Common myeloid progenitor, CD34-positive (primary cell): ENCODE measurements at regions not wholly inside any gene's neighbourhood (a gene's known extent, or its start where the extent isn't known, plus 50 kb on each side); places are given as distances from the start of the nearest gene placed in this dataset.
"Not testable (repeated sequence)": the region's sequence is repeated elsewhere in the genome, so short reads cannot be mapped to it uniquely, and the experiment has no call there.

Experiments
- CTCF ChIA-PET: fragments of 350-600 bp; sonication (Branson Sonifier 250); formaldehyde crosslinking; loops from one replicate; lab custom pipeline; 2021; ENCODE audit warnings: antibody characterized with exemption; lab: Charles Lee
- POLR2A ChIA-PET: fragments of 350-600 bp; sonication (Branson Sonifier 250); formaldehyde crosslinking; loops from one replicate; lab custom pipeline; 2021; ENCODE audit warnings: antibody characterized with exemption; lab: Charles Lee
- DNase-seq, 3 donors: peaks; one replicate each; pipeline versions ENCODE4 v3.0.0 to v3.0.0-alpha.2; 2013
- H3K27ac ChIP-seq, 2 experiments: 1 replicate in 1 of 2; 2 replicates in 1 of 2; pipeline ENCODE4 v1.7.0; 2013; ENCODE audit warnings: inconsistent platforms in 2 of 2, low read length in 2 of 2, mild to moderate bottlenecking in 2 of 2, low read depth in 1 of 2, moderate library complexity in 1 of 2; ENCODE audit not compliant: severe bottlenecking in 2 of 2, insufficient read depth in 1 of 2, poor library complexity in 1 of 2
- H3K27me3 ChIP-seq, 5 experiments: replicated peaks in 2 of 5; 1 replicate in 3 of 5; 2 replicates in 2 of 5; pipeline versions ENCODE4 v1.6.1 to v1.7.0; 2013; ENCODE audit warnings: low read length in 4 of 5, mild to moderate bottlenecking in 2 of 5, moderate library complexity in 2 of 5, inconsistent platforms in 1 of 5; ENCODE audit not compliant: insufficient read depth in 5 of 5, control insufficient read depth in 4 of 5
- H3K36me3 ChIP-seq, 4 experiments: 1 replicate in 2 of 4; 2 replicates in 2 of 4; pipeline versions ENCODE4 v1.6.1 to v1.7.0; 2013; ENCODE audit warnings: low read length in 3 of 4, control low read depth in 1 of 4, mild to moderate bottlenecking in 1 of 4; ENCODE audit not compliant: control insufficient read depth in 4 of 4, insufficient read depth in 4 of 4
- H3K4me1 ChIP-seq, 4 experiments: 1 replicate in 3 of 4; 2 replicates in 1 of 4; pipeline versions ENCODE4 v1.6.1 to v1.7.1; 2013; ENCODE audit warnings: low read length in 3 of 4, mild to moderate bottlenecking in 3 of 4, control low read depth in 1 of 4, inconsistent platforms in 1 of 4, moderate library complexity in 1 of 4; ENCODE audit not compliant: control insufficient read depth in 4 of 4, insufficient read depth in 4 of 4; ENCODE audit errors: control extremely low read depth in 1 of 4
- H3K4me3 ChIP-seq, 7 experiments: 1 replicate in 4 of 7; 2 replicates in 3 of 7; pipeline versions ENCODE4 v1.5.1 to v1.7.0; 2013; ENCODE audit warnings: mild to moderate bottlenecking in 7 of 7, low read length in 6 of 7, moderate library complexity in 6 of 7, inconsistent platforms in 2 of 7, low read depth in 2 of 7, control low read depth in 1 of 7; ENCODE audit not compliant: insufficient read depth in 4 of 7, control insufficient read depth in 1 of 7; ENCODE audit errors: extremely low read depth in 1 of 7
- H3K9me3 ChIP-seq, 5 experiments: 1 replicate in 4 of 5; 2 replicates in 1 of 5; pipeline versions ENCODE4 v1.6.1 to v1.7.1; 2013; ENCODE audit warnings: low read length in 4 of 5, mild to moderate bottlenecking in 2 of 5, inconsistent platforms in 1 of 5, low read depth in 1 of 5, moderate library complexity in 1 of 5; ENCODE audit not compliant: control insufficient read depth in 4 of 5, insufficient read depth in 2 of 5; ENCODE audit errors: control extremely low read depth in 1 of 5
- WGBS: methylation state at CpG from one replicate; pipeline ENCODE4 v1.1.5; 2013; ENCODE audit not compliant: insufficient coverage; 5-methylcytosine and 5-hydroxymethylcytosine counted together

GRCh38 chr1:223022641-223023473 lies 120.2 kb downstream of the TLR5 start:
- Histone ChIP-seq H3K9me3 (peaks cover 0 to 8% (median 0%) of the 10 kb centered on the region in 5 experiments), H3K27ac (no peak overlapping the region), H3K4me1 (no peaks in the 10 kb centered on the region), H3K27me3 (no peaks in the 10 kb centered on the region), H3K36me3 (no peaks in the 10 kb centered on the region), H3K4me3 (no peak overlapping the region)
- ChIA-PET POLR2A (no interaction called here), CTCF (interaction anchor here (0.6 kb wide), 1 partner anchor 9 kb away, joined by 3 read pairs; no protein-coding TSS in a partner anchor)
- no peak for DNase-seq
- 94% methylated on average over 7 of the region's 7 CpGs for WGBS

- 100% methylated on average over 6 of the region's 7 CpGs for WGBS
- no peaks in the 10 kb centered on the region for H3K27me3 ChIP-seq
These were observed 119.2 kb downstream of the TLR5 start for GRCh38 chr1:223023863-223024262.

GRCh38 chr1:223024486-223024885 lies 118.6 kb downstream of the TLR5 start:
- H3K27me3 ChIP-seq, H3K4me1 ChIP-seq, CTCF ChIA-PET, H3K9me3 ChIP-seq, H3K36me3 ChIP-seq, DNase-seq, POLR2A ChIA-PET, H3K27ac ChIP-seq, H3K4me3 ChIP-seq: not testable (repeated sequence)
- WGBS: no CpG with 5 or more reads among the region's 5 CpGs

More at GRCh38 chr1:223023863-223024262, 119.2 kb downstream of the TLR5 start:
- Histone ChIP-seq H3K9me3 (peaks cover 0 to 8% (median 0%) of the 10 kb centered on the region in 5 experiments), H3K4me3 (no peak overlapping the region), H3K36me3 (no peaks in the 10 kb centered on the region), H3K4me1 (no peaks in the 10 kb centered on the region), H3K27ac (no peak overlapping the region)
- POLR2A ChIA-PET: no interaction called here
- CTCF ChIA-PET: no interaction called here
- no peak for DNase-seq

GRCh38 chr1:223025190-223025734 lies 117.8 kb downstream of the TLR5 start:
- DNase-seq, CTCF ChIA-PET, POLR2A ChIA-PET: not testable (repeated sequence)

GRCh38 chr1:223026639-223027038 lies 116.4 kb downstream of the TLR5 start:
- H3K9me3 ChIP-seq, H3K4me3 ChIP-seq, CTCF ChIA-PET, POLR2A ChIA-PET, H3K27ac ChIP-seq, H3K4me1 ChIP-seq, H3K27me3 ChIP-seq, DNase-seq, H3K36me3 ChIP-seq: not testable (repeated sequence)
- 69% methylated on average over 5 of the region's 5 CpGs for WGBS

More at GRCh38 chr1:223025190-223025734, 117.8 kb downstream of the TLR5 start:
- WGBS: no CpG with 5 or more reads among the region's 4 CpGs
- H3K36me3 ChIP-seq, H3K9me3 ChIP-seq, H3K4me3 ChIP-seq, H3K4me1 ChIP-seq, H3K27me3 ChIP-seq, H3K27ac ChIP-seq: not testable (repeated sequence)

- 85% methylated on average over 2 of the region's 6 CpGs for WGBS
- no peak overlapping the region for H3K4me3 ChIP-seq
- no peaks in the 10 kb centered on the region for H3K4me1 ChIP-seq
- H3K27ac ChIP-seq: no peak overlapping the region
- no peaks in the 10 kb centered on the region for H3K36me3 ChIP-seq
- H3K9me3 ChIP-seq: no peaks in the 10 kb centered on the region
- POLR2A ChIA-PET: no interaction called here
- DNase-seq: no peak
- no peaks in the 10 kb centered on the region for H3K27me3 ChIP-seq
- CTCF ChIA-PET: interaction anchor here (0.6 kb wide), 1 partner anchor 175 kb away, joined by 3 read pairs; no protein-coding TSS in a partner anchor
These were observed 112.9 kb downstream of the TLR5 start for GRCh38 chr1:223029985-223030769.
